ENCODE measurements at regions not wholly inside any gene's neighbourhood (a gene's known extent, or its start where the extent isn't known, plus 50 kb on each side); places are given as distances from the start of the nearest gene placed in this dataset.

- Histone ChIP-seq H3K27ac (no peak overlapping the region), H3K27me3 (no peaks in the 10 kb centered on the region), H3K36me3 (replicated peaks in 1 of 2; ENCODE audit: insufficient read depth in 1 of 2, low read depth in 2 of 2) (no peaks in the 10 kb centered on the region), H3K9me3 (no peaks in the 10 kb centered on the region), H3K4me1 (peaks cover 8% of the 10 kb centered on the region), H3K4me3 (no peak overlapping the region)
- no peak for DNase-seq
- 76 to 88% methylated on average over 2 of the region's 2 CpGs for WGBS, 2 donors
- intact Hi-C loops (cut with DNase I) = no loop called here
- no peak for ATAC-seq
- TF ChIP-seq POLR2A (IDR thresholded peaks at IDR 0.05) (no peak), CTCF (IDR thresholded peaks at IDR 0.05) (no peak)
Measured at GRCh38 chr2:156657809-156658208, 221.6 kb downstream of the GPD2 start.

GRCh38 chr2:156659694-156660093, 223.5 kb downstream of the GPD2 start:
- DNase-seq (no peak), ATAC-seq (no peak)
- TF ChIP-seq CTCF (IDR thresholded peaks at IDR 0.05) = no peak
- TF ChIP-seq POLR2A (IDR thresholded peaks at IDR 0.05) = no peak
- H3K4me3 ChIP-seq = no peak overlapping the region
- H3K4me1 ChIP-seq = no peaks in the 10 kb centered on the region
- H3K27me3 ChIP-seq = no peaks in the 10 kb centered on the region
- H3K27ac ChIP-seq = no peak overlapping the region
- no peaks in the 10 kb centered on the region for H3K36me3 ChIP-seq (replicated peaks in 1 of 2; ENCODE audit: insufficient read depth in 1 of 2, low read depth in 2 of 2)
- 88 to 93% methylated on average over 3 of the region's 3 CpGs for WGBS, 2 donors
- H3K9me3 ChIP-seq = no peaks in the 10 kb centered on the region
- intact Hi-C loops (cut with DNase I) = no loop called here

DNA sequence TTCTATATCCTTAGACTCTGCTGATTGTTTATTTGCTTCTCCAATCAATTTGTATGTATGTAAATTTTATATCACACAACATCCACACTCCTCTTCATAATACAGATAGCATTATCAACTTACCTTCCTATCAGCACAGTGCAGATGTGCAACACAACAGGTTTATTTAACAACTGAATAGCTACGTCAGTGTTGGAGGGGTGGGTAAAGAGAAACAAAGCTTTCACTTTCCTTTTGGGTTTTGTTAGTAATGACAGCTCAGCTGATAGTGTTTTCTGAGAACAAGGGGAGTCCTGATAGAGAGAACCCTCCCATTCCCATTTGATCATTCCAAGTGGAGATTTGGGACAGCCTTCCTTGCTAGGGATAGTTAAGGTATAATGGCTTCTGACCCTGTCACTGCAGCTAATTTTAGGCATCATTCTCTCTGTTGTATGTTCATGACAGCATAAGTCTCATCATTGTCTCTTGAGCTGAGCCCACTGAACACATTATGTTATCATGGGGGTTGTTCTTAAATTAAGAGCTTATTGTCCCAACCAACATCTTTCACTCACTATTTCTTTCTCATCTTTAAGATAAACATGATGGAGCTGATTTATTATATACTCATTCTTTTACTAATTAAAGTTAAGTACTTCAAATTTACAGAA, 227.7 kb downstream of the GPD2 start:
- WGBS, 2 donors = 71 to 76% methylated on average over 1 of the region's 1 CpG
- H3K27me3 ChIP-seq = no peaks in the 10 kb centered on the region

DNA sequence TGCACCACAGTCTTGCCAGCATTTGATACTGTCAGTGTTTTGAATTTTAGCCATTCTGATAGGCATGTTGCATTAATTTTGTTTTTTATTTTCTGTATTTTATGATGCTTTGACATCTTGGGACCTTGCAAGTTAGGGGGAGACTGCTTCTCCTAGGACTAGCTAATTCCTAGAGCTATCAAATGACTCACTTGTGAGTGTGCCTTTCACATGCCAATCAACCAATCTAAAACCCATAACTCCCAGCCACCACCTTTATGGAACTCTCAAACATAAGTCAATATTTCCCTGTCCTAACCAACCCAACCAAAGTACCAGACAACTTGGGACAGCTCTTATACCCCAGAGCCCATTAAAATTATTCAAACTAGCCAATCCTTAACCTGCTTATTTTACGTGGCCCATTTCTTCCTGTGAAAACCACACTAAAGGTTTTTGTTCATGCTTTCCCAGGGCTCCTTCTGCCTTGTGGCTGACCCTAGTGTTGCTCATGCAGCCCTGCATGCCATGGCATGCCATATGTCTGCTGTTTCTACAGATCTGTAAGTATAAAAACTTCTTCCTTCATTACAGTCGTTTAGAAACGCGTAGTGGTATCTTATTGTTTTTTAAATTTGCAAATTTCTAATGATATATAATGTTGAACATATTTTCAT, 230.1 kb downstream of the GPD2 start:
- Histone ChIP-seq H3K27me3 (no peaks in the 10 kb centered on the region), H3K27ac (no peak overlapping the region), H3K36me3 (replicated peaks in 1 of 2; ENCODE audit: insufficient read depth in 1 of 2, low read depth in 2 of 2) (no peaks in the 10 kb centered on the region), H3K9me3 (peaks cover 0 to 5% (median 0%) of the 10 kb centered on the region in 3 donors), H3K4me1 (no peaks in the 10 kb centered on the region), H3K4me3 (no peak overlapping the region)
- no peak for DNase-seq
- 89 to 91% methylated on average over 4 of the region's 4 CpGs for WGBS, 2 donors
- intact Hi-C loops (cut with DNase I) = no loop called here
- no peak for ATAC-seq
- no peak for TF ChIP-seq POLR2A (IDR thresholded peaks at IDR 0.05)
- TF ChIP-seq CTCF (IDR thresholded peaks at IDR 0.05) = no peak

More for the DNA sequence above, 227.7 kb downstream of the GPD2 start:
- no peaks in the 10 kb centered on the region for H3K36me3 ChIP-seq (replicated peaks in 1 of 2; ENCODE audit: insufficient read depth in 1 of 2, low read depth in 2 of 2)
- no peaks in the 10 kb centered on the region for H3K4me1 ChIP-seq
- no peak overlapping the region for H3K4me3 ChIP-seq
- ATAC-seq (no peak), DNase-seq (no peak)
- H3K27ac ChIP-seq = no peak overlapping the region
- peaks cover 0 to 5% (median 0%) of the 10 kb centered on the region in 3 donors for H3K9me3 ChIP-seq
- intact Hi-C loops (cut with DNase I) = no loop called here
- TF ChIP-seq POLR2A (IDR thresholded peaks at IDR 0.05) = no peak
- TF ChIP-seq CTCF (IDR thresholded peaks at IDR 0.05) = no peak

GRCh38 chr2:156670104-156670503, 233.9 kb downstream of the GPD2 start:
- Histone ChIP-seq H3K36me3 (replicated peaks in 1 of 2; ENCODE audit: insufficient read depth in 1 of 2, low read depth in 2 of 2) (no peaks in the 10 kb centered on the region), H3K4me3 (no peak overlapping the region), H3K27ac (no peak overlapping the region), H3K27me3 (no peaks in the 10 kb centered on the region), H3K9me3 (peaks cover 0 to 5% (median 0%) of the 10 kb centered on the region in 3 donors), H3K4me1 (peaks cover 8% of the 10 kb centered on the region)
- ATAC-seq (no peak), DNase-seq (no peak)
- 84 to 88% methylated on average over 2 of the region's 2 CpGs for WGBS, 2 donors
- TF ChIP-seq CTCF (IDR thresholded peaks at IDR 0.05) (no peak), POLR2A (IDR thresholded peaks at IDR 0.05) (no peak)
- intact Hi-C loops (cut with DNase I) = no loop called here
